H9 (cell line): ENCODE measurements at regions not wholly inside any gene's neighbourhood (a gene's known extent, or its start where the extent isn't known, plus 50 kb on each side); places are given as distances from the start of the nearest gene placed in this dataset.

Source experiments
- DNase-seq: peaks from one replicate; pipeline ENCODE4 v3.0.0-alpha.2; 2017
- H2AFZ ChIP-seq: one replicate; pipeline ENCODE4 v1.6.1; 2013; ENCODE audit warnings: mild to moderate bottlenecking, low read length, control low read depth, moderate library complexity
- H2AK5ac ChIP-seq: 2 replicates; pipeline ENCODE4 v1.6.1; 2013; ENCODE audit warnings: low read length, control low read depth, mixed read lengths; ENCODE audit not compliant: insufficient read length
- H2BK120ac ChIP-seq: one replicate; pipeline ENCODE4 v1.6.1; 2013; ENCODE audit warnings: low read depth, mild to moderate bottlenecking, low read length, control low read depth, inconsistent platforms; ENCODE audit not compliant: poor library complexity, severe bottlenecking
- H2BK12ac ChIP-seq: 2 replicates; pipeline ENCODE4 v1.6.1; 2013; ENCODE audit warnings: low read length, control low read depth, mixed read lengths, low read depth; ENCODE audit not compliant: insufficient read length
- H2BK15ac ChIP-seq: 2 replicates; pipeline ENCODE4 v1.6.1; 2013; ENCODE audit warnings: low read depth, low read length, control low read depth
- H2BK20ac ChIP-seq: one replicate; pipeline ENCODE4 v1.6.1; 2013; ENCODE audit warnings: low read depth, mild to moderate bottlenecking, low read length, control low read depth, inconsistent platforms; ENCODE audit not compliant: poor library complexity, severe bottlenecking
- H2BK5ac ChIP-seq: 2 replicates; pipeline ENCODE4 v1.6.1; 2013; ENCODE audit warnings: low read length, control low read depth, mixed read lengths; ENCODE audit not compliant: insufficient read length
- H3K14ac ChIP-seq: 2 replicates; pipeline ENCODE4 v1.6.1; 2013; ENCODE audit warnings: low read length, control low read depth; ENCODE audit not compliant: insufficient read depth
- H3K18ac ChIP-seq: 2 replicates; pipeline ENCODE4 v1.6.1; 2013; ENCODE audit warnings: low read depth, mild to moderate bottlenecking, mixed read lengths, low read length, control low read depth; ENCODE audit not compliant: insufficient read length
- H3K23ac ChIP-seq: 2 replicates; pipeline ENCODE4 v1.6.1; 2013; ENCODE audit warnings: low read length, control low read depth, mixed read lengths, low read depth; ENCODE audit not compliant: insufficient read length
- H3K23me2 ChIP-seq: 2 replicates; pipeline ENCODE4 v1.6.1; 2013; ENCODE audit warnings: low read depth, mild to moderate bottlenecking, mixed read lengths, low read length, control low read depth; ENCODE audit not compliant: insufficient read length, poor library complexity, severe bottlenecking
- H3K27ac ChIP-seq: 2 replicates; pipeline ENCODE4 v1.5.1; 2013; ENCODE audit warnings: low read length, control low read depth, mixed read lengths, low read depth; ENCODE audit not compliant: insufficient read length
- H3K27me3 ChIP-seq: 2 replicates; pipeline ENCODE4 v1.6.1; 2013; ENCODE audit warnings: low read length, control low read depth, inconsistent platforms; ENCODE audit not compliant: insufficient read depth
- H3K4ac ChIP-seq: 2 replicates; pipeline ENCODE4 v1.6.1; 2013; ENCODE audit warnings: low read depth, mild to moderate bottlenecking, control low read depth, inconsistent platforms, low read length, moderate library complexity
- H3K4me1 ChIP-seq: 2 replicates; pipeline ENCODE4 v1.6.1; 2013; ENCODE audit warnings: low read length, control low read depth, inconsistent platforms; ENCODE audit not compliant: insufficient read depth
- H3K4me2 ChIP-seq: 2 replicates; pipeline ENCODE4 v1.6.1; 2013; ENCODE audit warnings: low read length, control low read depth, mixed read lengths; ENCODE audit not compliant: insufficient read length, insufficient read depth
- H3K56ac ChIP-seq: 2 replicates; pipeline ENCODE4 v1.6.1; 2013; ENCODE audit warnings: low read depth, mild to moderate bottlenecking, mixed read lengths, low read length, control low read depth; ENCODE audit not compliant: insufficient read length
- H3K79me1 ChIP-seq: 2 replicates; pipeline ENCODE4 v1.6.1; 2013; ENCODE audit warnings: low read depth, mild to moderate bottlenecking, moderate library complexity, low read length, control low read depth, inconsistent platforms; ENCODE audit not compliant: insufficient read depth, poor library complexity, severe bottlenecking
- H3K79me2 ChIP-seq: 2 replicates; pipeline ENCODE4 v1.6.1; 2013; ENCODE audit warnings: low read length, control low read depth, inconsistent platforms; ENCODE audit not compliant: insufficient read depth
- H3K9ac ChIP-seq: 2 replicates; pipeline ENCODE4 v1.6.1; 2013; ENCODE audit warnings: low read length, control low read depth, mixed read lengths; ENCODE audit not compliant: insufficient read length; ENCODE audit errors: extremely low read depth
- H3K9me3 ChIP-seq: one replicate; pipeline ENCODE4 v1.6.1; 2013; ENCODE audit warnings: low read depth, low read length, inconsistent platforms; ENCODE audit not compliant: control insufficient read depth
- H3T11ph ChIP-seq: one replicate; pipeline ENCODE4 v1.6.1; 2013; ENCODE audit warnings: mild to moderate bottlenecking, low read length, control low read depth, inconsistent platforms
- H4K20me1 ChIP-seq: one replicate; pipeline ENCODE4 v1.6.1; 2013; ENCODE audit not compliant: control insufficient read depth, insufficient read length, insufficient read depth
- H4K5ac ChIP-seq: 2 replicates; pipeline ENCODE4 v1.6.1; 2013; ENCODE audit warnings: low read depth, mild to moderate bottlenecking, mixed read lengths, low read length, control low read depth; ENCODE audit not compliant: insufficient read length
- H4K8ac ChIP-seq: replicated peaks from 2 replicates; pipeline ENCODE4 v1.6.1; 2013; ENCODE audit warnings: low read length, control low read depth, mixed read lengths, low read depth; ENCODE audit not compliant: insufficient read length
- H4K91ac ChIP-seq: 2 replicates; pipeline ENCODE4 v1.6.1; 2013; ENCODE audit warnings: low read depth, mild to moderate bottlenecking, moderate library complexity, mixed read lengths, low read length, control low read depth; ENCODE audit not compliant: insufficient read length
- H3K27ac Mint-ChIP-seq, 3 experiments: 2 replicates in 2 of 3; 3 replicates in 1 of 3; pipeline ENCODE4 v1.8.0; 2020 to 2021; ENCODE audit warnings: mixed read lengths in 3 of 3, mild to moderate bottlenecking in 1 of 3, moderate library complexity in 1 of 3
- H3K27me3 Mint-ChIP-seq: 2 replicates; pipeline ENCODE4 v1.8.0; 2021; ENCODE audit warnings: low read depth, mild to moderate bottlenecking, moderate library complexity, mixed read lengths
- H3K36me3 Mint-ChIP-seq, 3 experiments: 2 replicates in 2 of 3; 3 replicates in 1 of 3; pipeline ENCODE4 v1.8.0; 2020 to 2021; ENCODE audit warnings: low read depth in 3 of 3, mixed read lengths in 3 of 3; ENCODE audit not compliant: insufficient read depth in 1 of 3
- H3K4me1 Mint-ChIP-seq, 2 experiments: 2 replicates each; pipeline ENCODE4 v1.8.0; 2020; ENCODE audit warnings: mixed read lengths in 2 of 2
- H3K4me3 Mint-ChIP-seq, 2 experiments: 2 replicates in 1 of 2; 3 replicates in 1 of 2; pipeline ENCODE4 v1.8.0; 2020 to 2021; ENCODE audit warnings: mild to moderate bottlenecking in 2 of 2, mixed read lengths in 2 of 2, moderate library complexity in 1 of 2
- H3K9me3 Mint-ChIP-seq, 2 experiments: 2 replicates in 1 of 2; 3 replicates in 1 of 2; pipeline ENCODE4 v1.8.0; 2020; ENCODE audit warnings: mild to moderate bottlenecking in 2 of 2, mixed read lengths in 2 of 2, moderate library complexity in 1 of 2
- WGBS: extraction: QIAGEN DNeasy Blood & Tissue Kit; methylation state at CpG from one replicate; pipeline ENCODE4 v1.1.7; 2013; ENCODE audit warnings: missing lambda C conversion rate, low lambda C conversion rate, mixed read lengths; ENCODE audit not compliant: insufficient read length; ENCODE audit errors: extremely low coverage; 5-methylcytosine and 5-hydroxymethylcytosine counted together
- TF ChIP-seq, protein P1 (sequence below): fragments of 200-600 bp; sonication (generic); conservative IDR thresholded peaks from 3 replicates; pipeline ENCODE4 v1.8.0; 2021; ENCODE audit warnings: antibody characterized with exemption, mild to moderate bottlenecking

DNA sequence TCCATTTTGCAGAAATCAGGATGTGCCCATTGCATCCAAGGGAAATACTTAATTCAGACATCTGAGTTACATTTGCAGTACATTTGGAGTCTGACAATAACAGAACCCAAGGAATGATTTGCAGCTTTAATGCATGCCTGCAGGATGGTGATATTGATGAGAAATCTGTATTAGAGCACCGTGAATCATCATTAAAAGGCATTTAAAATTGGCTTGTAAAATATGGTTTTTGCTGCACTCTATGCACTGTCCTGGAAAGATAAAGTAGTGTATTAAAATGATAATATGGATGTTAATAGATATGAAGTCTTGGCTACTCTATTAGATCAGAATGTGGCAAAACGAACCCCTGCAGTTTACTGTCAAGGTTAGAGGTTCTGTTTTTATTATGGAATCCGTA, 556.9 kb downstream of the MAT2B start:
- H2BK20ac ChIP-seq = no peak overlapping the region
- no peak overlapping the region for H2AK5ac ChIP-seq
- no peak overlapping the region for H2BK120ac ChIP-seq
- no peaks in the 10 kb centered on the region for H3K27me3 ChIP-seq
- H3K27ac Mint-ChIP-seq = no peak overlapping the region
- H4K20me1 ChIP-seq = no peaks in the 10 kb centered on the region
- H2BK15ac ChIP-seq = no peak overlapping the region
- H3K9ac ChIP-seq = no peak overlapping the region
- no peak overlapping the region for H3K56ac ChIP-seq
- no peak overlapping the region for H2AFZ ChIP-seq
- H2BK5ac ChIP-seq = no peak overlapping the region
- H3K4ac ChIP-seq = no peak overlapping the region
- no peak overlapping the region for H4K8ac ChIP-seq
- H3K4me1 Mint-ChIP-seq = peaks cover 2 to 9% of the 10 kb centered on the region in 2 experiments; a peak in 2 of 4 replicates
- H3K79me1 ChIP-seq = no peaks in the 10 kb centered on the region
- no peak overlapping the region for H3K4me2 ChIP-seq
- H3K9me3 ChIP-seq = no peaks in the 10 kb centered on the region
- H3K27ac ChIP-seq = no peak overlapping the region
- H3K36me3 Mint-ChIP-seq = no peaks in the 10 kb centered on the region
- no peak overlapping the region for H2BK12ac ChIP-seq
- no peak overlapping the region for H3K4me3 Mint-ChIP-seq
- no CpG with 5 or more reads among the region's 3 CpGs for WGBS
- H3K18ac ChIP-seq = no peak overlapping the region
- TF ChIP-seq, protein P1, sequence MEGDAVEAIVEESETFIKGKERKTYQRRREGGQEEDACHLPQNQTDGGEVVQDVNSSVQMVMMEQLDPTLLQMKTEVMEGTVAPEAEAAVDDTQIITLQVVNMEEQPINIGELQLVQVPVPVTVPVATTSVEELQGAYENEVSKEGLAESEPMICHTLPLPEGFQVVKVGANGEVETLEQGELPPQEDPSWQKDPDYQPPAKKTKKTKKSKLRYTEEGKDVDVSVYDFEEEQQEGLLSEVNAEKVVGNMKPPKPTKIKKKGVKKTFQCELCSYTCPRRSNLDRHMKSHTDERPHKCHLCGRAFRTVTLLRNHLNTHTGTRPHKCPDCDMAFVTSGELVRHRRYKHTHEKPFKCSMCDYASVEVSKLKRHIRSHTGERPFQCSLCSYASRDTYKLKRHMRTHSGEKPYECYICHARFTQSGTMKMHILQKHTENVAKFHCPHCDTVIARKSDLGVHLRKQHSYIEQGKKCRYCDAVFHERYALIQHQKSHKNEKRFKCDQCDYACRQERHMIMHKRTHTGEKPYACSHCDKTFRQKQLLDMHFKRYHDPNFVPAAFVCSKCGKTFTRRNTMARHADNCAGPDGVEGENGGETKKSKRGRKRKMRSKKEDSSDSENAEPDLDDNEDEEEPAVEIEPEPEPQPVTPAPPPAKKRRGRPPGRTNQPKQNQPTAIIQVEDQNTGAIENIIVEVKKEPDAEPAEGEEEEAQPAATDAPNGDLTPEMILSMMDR = no peak
- H4K5ac ChIP-seq = no peak overlapping the region
- no peaks in the 10 kb centered on the region for H3K27me3 Mint-ChIP-seq
- H4K91ac ChIP-seq = no peak overlapping the region
- H3K23me2 ChIP-seq = no peaks in the 10 kb centered on the region
- no peak overlapping the region for H3K14ac ChIP-seq
- no peak overlapping the region for H3T11ph ChIP-seq
- no peak overlapping the region for H3K23ac ChIP-seq
- H3K79me2 ChIP-seq = no peaks in the 10 kb centered on the region
- no peaks in the 10 kb centered on the region for H3K4me1 ChIP-seq
- H3K9me3 Mint-ChIP-seq = no peaks in the 10 kb centered on the region
- no peak for DNase-seq
